GM12872 (cell line): ENCODE measurements at regions not wholly inside any gene's neighbourhood (a gene's known extent, or its start where the extent isn't known, plus 50 kb on each side); places are given as distances from the start of the nearest gene placed in this dataset.

ENCODE experiments used
- TF ChIP-seq, protein P1 (sequence below): IDR thresholded peaks from 3 replicates; pipeline ENCODE4 v1.5.1; 2011; ENCODE audit warnings: low read depth, mild to moderate bottlenecking, low read length, moderate library complexity; ENCODE audit not compliant: insufficient read depth

- TF ChIP-seq, protein P1, sequence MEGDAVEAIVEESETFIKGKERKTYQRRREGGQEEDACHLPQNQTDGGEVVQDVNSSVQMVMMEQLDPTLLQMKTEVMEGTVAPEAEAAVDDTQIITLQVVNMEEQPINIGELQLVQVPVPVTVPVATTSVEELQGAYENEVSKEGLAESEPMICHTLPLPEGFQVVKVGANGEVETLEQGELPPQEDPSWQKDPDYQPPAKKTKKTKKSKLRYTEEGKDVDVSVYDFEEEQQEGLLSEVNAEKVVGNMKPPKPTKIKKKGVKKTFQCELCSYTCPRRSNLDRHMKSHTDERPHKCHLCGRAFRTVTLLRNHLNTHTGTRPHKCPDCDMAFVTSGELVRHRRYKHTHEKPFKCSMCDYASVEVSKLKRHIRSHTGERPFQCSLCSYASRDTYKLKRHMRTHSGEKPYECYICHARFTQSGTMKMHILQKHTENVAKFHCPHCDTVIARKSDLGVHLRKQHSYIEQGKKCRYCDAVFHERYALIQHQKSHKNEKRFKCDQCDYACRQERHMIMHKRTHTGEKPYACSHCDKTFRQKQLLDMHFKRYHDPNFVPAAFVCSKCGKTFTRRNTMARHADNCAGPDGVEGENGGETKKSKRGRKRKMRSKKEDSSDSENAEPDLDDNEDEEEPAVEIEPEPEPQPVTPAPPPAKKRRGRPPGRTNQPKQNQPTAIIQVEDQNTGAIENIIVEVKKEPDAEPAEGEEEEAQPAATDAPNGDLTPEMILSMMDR: no peak
Observed at GRCh38 chr16:48949636-48950035, 332.0 kb downstream of the CBLN1 start.

DNA sequence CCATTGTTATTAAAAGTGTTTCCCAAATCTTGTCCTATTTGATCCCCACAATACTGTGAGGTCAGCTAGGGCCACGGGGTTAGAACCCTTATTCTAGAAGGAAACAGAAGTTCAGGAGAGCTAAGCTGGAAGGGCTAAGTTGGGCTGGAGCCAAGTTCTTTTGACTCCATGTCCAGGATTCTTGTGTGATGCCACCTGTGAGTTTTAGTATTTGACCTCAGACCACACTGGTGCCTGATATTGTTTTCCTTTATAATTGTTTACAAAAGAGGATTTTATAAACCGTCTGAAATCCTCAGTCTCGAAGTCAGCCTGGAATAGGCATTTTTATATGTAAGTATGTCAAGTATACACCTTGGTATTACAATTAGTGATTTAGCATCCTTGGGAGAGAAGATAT is 332.7 kb downstream of the CBLN1 start:
- TF ChIP-seq, protein P1: no peak

DNA sequence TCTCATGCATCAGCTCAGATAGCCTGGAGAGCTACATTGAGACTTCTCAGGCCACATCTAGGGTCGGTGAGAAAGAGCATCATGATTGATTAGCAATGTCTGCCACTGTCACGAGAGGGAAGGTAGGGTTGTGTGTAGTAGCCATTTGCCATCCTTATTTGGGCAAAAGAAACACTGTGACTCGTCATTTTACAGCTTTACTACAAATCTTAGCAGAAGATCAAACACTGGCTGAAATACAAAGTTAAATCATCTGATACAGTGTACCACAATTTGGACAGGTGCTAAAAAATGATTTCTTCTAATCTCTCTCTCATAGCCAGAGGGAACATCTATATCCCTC is 334.3 kb downstream of the CBLN1 start:
- TF ChIP-seq, protein P1: no peak

DNA sequence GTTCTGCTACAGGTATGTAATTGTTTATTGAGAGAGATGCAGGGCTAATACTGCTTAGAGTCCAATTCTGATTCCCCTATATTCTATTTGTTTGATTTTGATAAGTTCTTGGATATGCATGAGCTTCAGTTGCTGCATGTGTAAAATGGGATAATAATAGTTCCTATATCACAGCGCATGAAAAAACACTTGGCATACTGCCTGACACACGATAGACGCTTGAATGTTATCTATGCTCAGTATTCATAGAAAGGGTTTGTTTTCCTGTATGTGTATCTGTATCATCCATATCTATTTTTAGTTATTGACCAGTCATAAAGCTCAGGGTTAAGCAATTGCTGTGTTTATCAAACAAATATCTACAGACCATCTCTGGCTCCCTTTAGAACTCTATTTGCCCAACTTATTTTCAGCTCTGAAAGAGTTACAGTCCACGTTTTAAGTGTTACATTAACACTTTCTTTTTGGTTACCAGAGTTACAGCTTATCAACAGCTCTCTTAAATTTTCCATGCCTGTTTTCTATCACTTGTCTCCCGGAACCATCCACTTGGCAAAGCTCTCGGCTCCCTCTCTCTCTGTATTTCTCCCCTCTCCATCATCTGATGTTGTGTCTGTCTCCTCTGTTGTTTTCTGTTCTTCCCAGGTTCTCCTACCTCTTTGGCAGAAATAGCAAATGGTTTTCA is 334.8 kb downstream of the CBLN1 start:
- TF ChIP-seq, protein P1: no peak

- TF ChIP-seq, protein P1: no peak
Observed at GRCh38 chr16:48942996-48943395, 333.0 kb upstream of the N4BP1 start.

DNA sequence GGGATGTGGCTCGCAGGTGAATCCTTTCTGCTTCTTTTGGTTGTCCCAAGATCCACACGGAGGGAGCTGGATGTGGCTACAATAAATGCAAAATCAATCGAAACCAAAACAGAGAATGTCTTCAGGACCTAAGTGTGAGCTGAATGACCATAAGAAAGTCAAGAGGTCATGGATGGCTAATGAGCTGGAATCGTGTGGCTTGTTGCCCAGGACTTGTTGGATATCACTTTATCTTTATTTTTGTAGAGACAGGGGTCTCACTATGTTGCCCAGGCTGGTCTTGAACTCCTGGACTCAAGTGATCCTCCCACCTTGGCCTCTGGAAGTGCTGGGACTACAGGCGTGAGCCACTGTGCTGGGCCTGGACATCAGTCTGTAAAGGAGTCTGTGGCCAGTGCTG is 326.8 kb upstream of the N4BP1 start:
- TF ChIP-seq, protein P1: no peak

GRCh38 chr16:48932216-48932855 is 322.4 kb upstream of the N4BP1 start:
- TF ChIP-seq, protein P1: no peak
